Esophagus squamous epithelium (tissue), 5 donors: ENCODE measurements at regions not wholly inside any gene's neighbourhood (a gene's known extent, or its start where the extent isn't known, plus 50 kb on each side); places are given as distances from the start of the nearest gene placed in this dataset.

ENCODE experiments used
- DNase-seq: peaks from one replicate; lab custom pipeline; 2025; lab: John Stamatoyannopoulos, UW
- H3K27ac ChIP-seq, 4 donors: fragments of 200-600 bp; sonication (generic); one replicate each; pipeline ENCODE4 v1.5.1; 2016 to 2019; ENCODE audit warnings: mild to moderate bottlenecking in 1 of 4
- H3K27me3 ChIP-seq, 4 donors: fragments of 200-600 bp; sonication (generic); 1 replicate in 3 of 4; 2 replicates in 1 of 4; pipeline versions ENCODE4 v1.5.1 to v1.6.0; 2017 to 2021; ENCODE audit warnings: antibody characterized with exemption in 1 of 4
- H3K36me3 ChIP-seq, 3 donors: fragments of 200-600 bp; sonication (generic); one replicate each; pipeline ENCODE4 v1.5.1; 2016 to 2019
- H3K4me1 ChIP-seq, 3 donors: fragments of 200-600 bp; sonication (generic); one replicate each; pipeline ENCODE4 v1.5.1; 2017 to 2019
- H3K4me3 ChIP-seq, 4 donors: fragments of 200-600 bp; sonication (generic); 1 replicate in 3 of 4; 2 replicates in 1 of 4; pipeline ENCODE4 v1.5.1; 2016 to 2019; ENCODE audit warnings: mild to moderate bottlenecking in 2 of 4, moderate library complexity in 1 of 4
- H3K9me3 ChIP-seq, 3 donors: fragments of 200-600 bp; sonication (generic); one replicate each; pipeline ENCODE4 v1.5.1; 2016 to 2019
- POLR2A ChIP-seq, 4 donors: fragments of 450-650 bp; IDR thresholded peaks; one replicate each; pipeline ENCODE4 v1.6.1; 2017; ENCODE audit warnings: antibody characterized with exemption in 4 of 4, mild to moderate bottlenecking in 4 of 4, moderate library complexity in 3 of 4
- WGBS, 2 donors: methylation state at CpG; one replicate each; pipeline ENCODE4 v1.1.5; 2018; 5-methylcytosine and 5-hydroxymethylcytosine counted together
- intact Hi-C: fragments of 100-400 bp; cut with DNase I; formaldehyde crosslinking; loops from one replicate; pipeline ENCODE4 v1.15.0; 2022
- TF ChIP-seq, protein P1 (sequence below), 6 experiments: fragments of 450-650 bp in 4 of 6; fragments of 200-600 bp in 2 of 6; sonication (generic) in 2 of 6; IDR thresholded peaks; one replicate each; pipeline ENCODE4 v1.5.1; 2016 to 2019; ENCODE audit warnings: antibody characterized with exemption in 6 of 6, mild to moderate bottlenecking in 4 of 6, moderate library complexity in 4 of 6
- donor health status: DM: yes; HTN: yes; CAD: no.

DNA sequence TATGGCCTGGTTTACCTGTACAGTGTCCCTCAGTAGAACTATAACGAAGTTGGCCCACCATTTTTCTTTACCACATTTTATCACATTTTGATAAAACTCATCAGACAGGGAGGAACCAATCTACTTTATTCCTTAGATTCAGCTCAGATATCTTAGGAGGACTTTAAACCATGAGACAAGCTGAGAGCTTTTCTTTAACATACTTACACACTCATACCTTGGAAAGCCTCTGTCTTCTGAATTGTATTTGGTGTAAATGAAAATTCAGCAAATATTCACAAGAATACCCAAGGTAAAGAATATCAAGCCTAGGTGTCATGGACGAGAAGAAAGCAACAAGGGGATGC lies 313.2 kb downstream of the ENC1 start:
- DNase-seq: no peak
- H3K27me3 ChIP-seq: no peaks in the 10 kb centered on the region
- 55 to 78% methylated on average over 2 of the region's 2 CpGs for WGBS, 2 donors
- H3K4me1 ChIP-seq: peaks cover 0 to 5% (median 0%) of the 10 kb centered on the region in 3 donors
- no peaks in the 10 kb centered on the region for H3K36me3 ChIP-seq
- H3K9me3 ChIP-seq: no peaks in the 10 kb centered on the region
- TF ChIP-seq POLR2A (IDR thresholded peaks at IDR 0.05): no peak
- TF ChIP-seq, protein P1, sequence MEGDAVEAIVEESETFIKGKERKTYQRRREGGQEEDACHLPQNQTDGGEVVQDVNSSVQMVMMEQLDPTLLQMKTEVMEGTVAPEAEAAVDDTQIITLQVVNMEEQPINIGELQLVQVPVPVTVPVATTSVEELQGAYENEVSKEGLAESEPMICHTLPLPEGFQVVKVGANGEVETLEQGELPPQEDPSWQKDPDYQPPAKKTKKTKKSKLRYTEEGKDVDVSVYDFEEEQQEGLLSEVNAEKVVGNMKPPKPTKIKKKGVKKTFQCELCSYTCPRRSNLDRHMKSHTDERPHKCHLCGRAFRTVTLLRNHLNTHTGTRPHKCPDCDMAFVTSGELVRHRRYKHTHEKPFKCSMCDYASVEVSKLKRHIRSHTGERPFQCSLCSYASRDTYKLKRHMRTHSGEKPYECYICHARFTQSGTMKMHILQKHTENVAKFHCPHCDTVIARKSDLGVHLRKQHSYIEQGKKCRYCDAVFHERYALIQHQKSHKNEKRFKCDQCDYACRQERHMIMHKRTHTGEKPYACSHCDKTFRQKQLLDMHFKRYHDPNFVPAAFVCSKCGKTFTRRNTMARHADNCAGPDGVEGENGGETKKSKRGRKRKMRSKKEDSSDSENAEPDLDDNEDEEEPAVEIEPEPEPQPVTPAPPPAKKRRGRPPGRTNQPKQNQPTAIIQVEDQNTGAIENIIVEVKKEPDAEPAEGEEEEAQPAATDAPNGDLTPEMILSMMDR (IDR thresholded peaks at IDR 0.05): no peak
- no peak overlapping the region for H3K27ac ChIP-seq
- H3K4me3 ChIP-seq: no peak overlapping the region
- intact Hi-C loops: no loop called here

DNA sequence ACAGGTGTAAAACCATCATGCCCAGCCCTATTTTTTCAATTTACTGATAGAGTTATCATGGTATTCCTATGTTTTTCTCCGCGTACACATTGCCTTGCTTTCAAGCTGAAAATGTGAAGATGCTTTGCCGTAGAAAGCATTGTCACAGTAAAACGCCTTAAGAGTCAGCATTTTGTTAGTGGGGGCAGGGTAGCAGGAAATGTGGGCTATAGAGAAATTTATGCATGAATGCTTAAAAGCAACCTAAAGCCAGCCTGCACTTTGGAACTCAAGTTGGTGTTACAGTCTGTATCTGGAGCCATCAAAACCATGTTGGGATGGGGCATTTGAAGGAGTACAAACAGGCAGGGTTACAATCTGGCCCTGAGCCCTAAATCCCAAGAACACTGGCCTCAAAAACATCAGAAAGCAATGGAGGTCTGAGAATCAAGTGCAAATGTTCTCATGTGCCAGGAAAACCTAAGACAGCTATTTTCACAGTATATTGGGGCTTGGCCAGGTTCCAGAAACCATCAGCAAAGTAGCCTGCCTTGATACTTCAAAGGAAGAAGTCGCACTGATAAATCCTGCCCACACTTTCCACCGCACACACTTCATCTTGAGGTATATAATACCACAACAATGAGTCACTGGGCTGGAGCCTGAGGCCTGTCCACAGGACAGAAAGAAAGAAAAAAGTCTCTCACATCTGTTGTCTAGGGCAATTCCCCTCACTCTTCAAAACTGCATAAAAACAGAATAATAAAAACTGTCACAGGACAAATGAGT lies 313.8 kb downstream of the ENC1 start:
- Histone ChIP-seq H3K4me1 (peaks cover 0 to 5% (median 0%) of the 10 kb centered on the region in 3 donors), H3K27ac (no peak overlapping the region), H3K36me3 (no peaks in the 10 kb centered on the region), H3K9me3 (no peaks in the 10 kb centered on the region), H3K4me3 (no peak overlapping the region), H3K27me3 (no peaks in the 10 kb centered on the region)
- intact Hi-C loops: no loop called here
- WGBS, 2 donors: 57 to 66% methylated on average over 6 of the region's 6 CpGs
- no peak for TF ChIP-seq POLR2A (IDR thresholded peaks at IDR 0.05)
- TF ChIP-seq, protein P1 (IDR thresholded peaks at IDR 0.05): no peak
- DNase-seq: no peak

DNA sequence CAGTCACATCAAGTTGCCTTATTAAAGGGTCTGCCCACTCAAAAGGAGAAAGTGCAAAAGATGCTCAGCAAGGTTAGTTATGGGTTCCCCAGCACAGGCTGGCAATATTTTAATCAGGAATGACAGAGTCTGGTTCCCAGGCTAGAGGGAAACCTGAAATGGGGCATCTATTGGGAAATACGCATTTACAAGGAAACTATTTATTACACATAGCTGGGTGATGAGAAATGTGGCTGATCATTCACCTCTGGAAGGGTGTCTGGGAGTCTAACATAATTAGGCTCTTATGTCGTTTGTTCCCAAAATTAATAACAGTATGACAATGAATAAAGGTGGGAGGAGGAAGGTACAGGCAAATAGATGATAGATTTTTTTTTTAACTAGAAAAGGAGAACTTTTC lies 314.7 kb downstream of the ENC1 start:
- DNase-seq: no peak
- intact Hi-C loops: no loop called here
- 81 to 92% methylated on average over 2 of the region's 2 CpGs for WGBS, 2 donors
- TF ChIP-seq, protein P1 (IDR thresholded peaks at IDR 0.05): no peak
- TF ChIP-seq POLR2A (IDR thresholded peaks at IDR 0.05): no peak
- Histone ChIP-seq H3K4me1 (peaks cover 0 to 5% (median 0%) of the 10 kb centered on the region in 3 donors), H3K27me3 (no peaks in the 10 kb centered on the region), H3K4me3 (no peak overlapping the region), H3K36me3 (no peaks in the 10 kb centered on the region), H3K9me3 (no peaks in the 10 kb centered on the region), H3K27ac (no peak overlapping the region)

DNA sequence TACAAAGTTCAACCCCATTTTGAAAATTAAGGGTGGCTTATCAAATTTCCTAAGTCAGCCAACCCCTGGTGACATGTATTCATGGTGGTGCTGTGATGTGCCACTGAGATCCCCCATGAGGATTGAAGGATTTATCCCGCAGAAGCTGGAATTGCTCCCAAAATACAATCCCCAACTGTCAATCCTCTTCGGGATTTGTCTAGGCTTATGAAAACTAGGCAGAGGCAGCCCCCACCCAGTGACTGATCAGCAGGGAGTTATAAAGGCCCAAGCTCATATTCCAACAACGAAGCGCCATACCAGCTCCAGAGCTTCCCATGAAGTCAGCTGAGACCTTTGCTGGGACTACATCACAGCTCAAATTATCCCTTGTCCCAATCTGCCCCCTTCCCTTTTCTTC lies 316.0 kb downstream of the ENC1 start:
- no peak for TF ChIP-seq POLR2A (IDR thresholded peaks at IDR 0.05)
- TF ChIP-seq, protein P1 (IDR thresholded peaks at IDR 0.05): no peak
- H3K4me3 ChIP-seq: no peak overlapping the region
- no peaks in the 10 kb centered on the region for H3K27me3 ChIP-seq
- DNase-seq: no peak
- 86 to 100% methylated on average over 4 of the region's 4 CpGs for WGBS, 2 donors
- no peaks in the 10 kb centered on the region for H3K36me3 ChIP-seq
- intact Hi-C loops: no loop called here
- peaks cover 0 to 5% (median 0%) of the 10 kb centered on the region in 3 donors for H3K4me1 ChIP-seq
- H3K9me3 ChIP-seq: no peaks in the 10 kb centered on the region
- H3K27ac ChIP-seq: no peak overlapping the region

DNA sequence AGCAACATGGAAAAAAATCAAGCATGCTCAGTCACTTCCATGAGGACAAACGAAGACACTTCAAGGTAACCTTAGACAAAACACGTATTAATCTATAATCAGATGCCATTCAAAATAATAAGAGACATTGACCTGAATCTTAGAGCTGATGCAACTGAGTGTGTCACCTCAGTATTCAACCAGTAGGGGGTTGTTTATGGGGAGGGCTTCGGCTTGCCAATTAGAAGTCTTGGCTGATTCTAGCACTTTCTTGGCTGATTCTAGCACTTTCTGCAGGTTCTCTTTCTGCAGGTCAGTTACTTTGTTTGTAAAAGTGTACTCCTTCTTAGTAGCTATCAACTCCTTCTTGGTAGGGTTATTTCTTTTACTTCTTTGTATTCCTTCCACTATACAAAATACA lies 317.6 kb downstream of the ENC1 start:
- Histone ChIP-seq H3K4me1 (peaks cover 0 to 5% (median 0%) of the 10 kb centered on the region in 3 donors), H3K4me3 (no peak overlapping the region), H3K9me3 (no peaks in the 10 kb centered on the region), H3K27ac (no peak overlapping the region), H3K36me3 (no peaks in the 10 kb centered on the region), H3K27me3 (no peaks in the 10 kb centered on the region)
- DNase-seq: no peak
- intact Hi-C loops: no loop called here
- TF ChIP-seq POLR2A (IDR thresholded peaks at IDR 0.05): no peak
- TF ChIP-seq, protein P1 (IDR thresholded peaks at IDR 0.05): peak in 1 of 6 experiments; percentile 7
- 60 to 70% methylated on average over 3 of the region's 3 CpGs for WGBS, 2 donors
